IPS-18a (cell line): ENCODE measurements at regions not wholly inside any gene's neighbourhood (a gene's known extent, or its start where the extent isn't known, plus 50 kb on each side); places are given as distances from the start of the nearest gene placed in this dataset.

ENCODE experiments used
- H3K27ac ChIP-seq: one replicate; pipeline ENCODE4 v1.5.1; 2013; ENCODE audit warnings: low read length
- H3K27me3 ChIP-seq: one replicate; pipeline ENCODE4 v1.6.1; 2013; ENCODE audit warnings: mild to moderate bottlenecking, low read length; ENCODE audit not compliant: control insufficient read depth, insufficient read depth
- H3K36me3 ChIP-seq: one replicate; pipeline ENCODE4 v1.6.1; 2013; ENCODE audit warnings: low read depth, low read length; ENCODE audit not compliant: control insufficient read depth
- H3K4me1 ChIP-seq: one replicate; pipeline ENCODE4 v1.6.1; 2013; ENCODE audit warnings: low read depth, low read length; ENCODE audit not compliant: control insufficient read depth
- H3K4me3 ChIP-seq: one replicate; pipeline ENCODE4 v1.5.1; 2013; ENCODE audit warnings: low read length
- H3K9ac ChIP-seq: one replicate; pipeline ENCODE4 v1.6.1; 2013; ENCODE audit warnings: mild to moderate bottlenecking, low read length, moderate library complexity
- H3K9me3 ChIP-seq: one replicate; pipeline ENCODE4 v1.6.1; 2013; ENCODE audit warnings: low read depth, low read length; ENCODE audit not compliant: control insufficient read depth

DNA sequence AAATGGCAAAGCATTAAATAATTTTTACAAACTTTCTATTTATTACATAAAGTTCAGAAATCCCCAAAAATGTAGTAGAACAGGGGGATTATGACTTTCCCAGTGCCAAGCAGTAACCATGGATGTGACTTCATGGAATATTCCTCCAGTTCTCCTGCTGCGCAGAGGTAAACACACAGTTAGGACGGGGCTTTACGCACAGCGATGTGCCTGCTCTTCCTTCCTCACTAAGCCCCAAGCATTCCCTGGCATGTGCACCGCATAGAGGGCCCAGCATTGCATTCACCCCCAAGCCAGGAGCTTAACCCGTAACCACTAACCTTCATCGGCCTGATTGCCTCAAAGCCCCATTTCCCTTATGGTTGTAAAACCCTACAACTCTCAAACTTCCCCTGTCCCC lies 471.7 kb downstream of the SOX11 start:
- Histone ChIP-seq H3K9ac (no peak overlapping the region), H3K9me3 (no peaks in the 10 kb centered on the region), H3K4me3 (no peak overlapping the region), H3K27ac (no peak overlapping the region), H3K36me3 (no peaks in the 10 kb centered on the region), H3K27me3 (no peaks in the 10 kb centered on the region), H3K4me1 (peaks cover 16% of the 10 kb centered on the region)

DNA sequence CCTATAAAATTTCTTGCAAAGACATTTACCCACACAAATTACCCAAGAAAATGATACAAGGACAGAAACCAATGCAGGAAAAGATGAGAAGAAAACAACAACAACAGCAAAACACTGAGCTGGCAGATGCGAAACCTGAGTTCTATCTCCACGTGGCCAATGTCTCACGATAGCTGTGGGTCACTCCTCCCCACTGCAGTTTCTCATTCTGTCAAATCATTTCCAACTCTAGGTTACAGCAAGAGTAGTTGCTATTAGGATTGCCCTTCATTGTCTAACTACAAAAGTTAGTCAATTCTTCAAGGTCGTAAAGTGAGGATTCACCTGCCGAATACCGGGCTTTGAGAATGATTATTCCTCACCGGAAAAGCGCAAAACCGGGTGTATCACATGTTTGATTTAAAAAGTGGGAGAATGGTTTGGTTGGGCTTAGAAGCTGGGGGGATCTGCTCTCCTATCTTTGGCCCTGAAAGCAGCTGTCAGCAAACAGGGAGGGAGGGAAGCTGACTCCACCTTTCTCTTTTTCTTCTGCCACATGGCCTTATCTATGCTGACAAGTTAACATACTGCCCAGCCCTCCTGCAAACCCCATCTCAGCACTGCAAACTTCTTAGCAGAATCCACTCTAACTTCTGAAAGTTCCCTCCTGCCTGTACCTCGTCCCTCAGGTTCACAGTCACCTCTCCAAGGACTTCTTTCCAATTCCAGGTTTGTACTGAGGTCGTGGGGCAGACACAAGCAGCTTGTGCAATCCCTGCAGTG lies 473.0 kb downstream of the SOX11 start:
- H3K27ac ChIP-seq, result no peak overlapping the region
- no peak overlapping the region for H3K4me3 ChIP-seq
- H3K36me3 ChIP-seq, result no peaks in the 10 kb centered on the region
- H3K27me3 ChIP-seq, result no peaks in the 10 kb centered on the region
- H3K4me1 ChIP-seq, result peaks cover 7% of the 10 kb centered on the region
- no peaks in the 10 kb centered on the region for H3K9me3 ChIP-seq
- no peak overlapping the region for H3K9ac ChIP-seq

DNA sequence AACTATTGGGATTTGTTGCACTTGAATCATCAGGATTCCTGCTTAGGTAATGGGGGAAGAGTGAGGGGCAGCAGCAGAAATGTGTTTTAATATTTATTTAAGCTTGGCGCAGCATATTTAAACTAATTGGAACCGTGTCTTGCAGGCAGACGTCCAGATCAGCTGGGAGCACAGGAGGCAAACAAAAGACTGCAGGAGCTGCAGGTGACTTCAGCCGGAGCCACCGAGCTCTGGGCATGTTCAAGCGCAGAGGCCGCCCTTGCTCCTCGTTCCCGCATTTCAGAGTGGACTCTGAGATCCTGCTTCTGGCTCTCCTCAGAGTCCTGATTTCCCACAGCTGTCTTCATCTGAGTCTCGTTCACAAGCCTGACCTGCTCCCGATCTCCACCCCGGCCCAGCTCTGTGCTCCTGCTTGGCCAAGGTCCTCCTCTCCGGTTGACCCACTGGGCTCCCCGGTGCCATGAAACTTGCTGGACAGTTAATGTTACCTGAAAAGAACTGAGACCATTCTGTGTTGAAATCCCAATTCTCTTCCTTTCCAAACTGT lies 475.5 kb downstream of the SOX11 start:
- no peak overlapping the region for H3K4me3 ChIP-seq
- no peaks in the 10 kb centered on the region for H3K36me3 ChIP-seq
- no peaks in the 10 kb centered on the region for H3K27me3 ChIP-seq
- peaks cover 3% of the 10 kb centered on the region for H3K4me1 ChIP-seq
- H3K9ac ChIP-seq, result no peak overlapping the region
- H3K27ac ChIP-seq, result no peak overlapping the region
- no peaks in the 10 kb centered on the region for H3K9me3 ChIP-seq

DNA sequence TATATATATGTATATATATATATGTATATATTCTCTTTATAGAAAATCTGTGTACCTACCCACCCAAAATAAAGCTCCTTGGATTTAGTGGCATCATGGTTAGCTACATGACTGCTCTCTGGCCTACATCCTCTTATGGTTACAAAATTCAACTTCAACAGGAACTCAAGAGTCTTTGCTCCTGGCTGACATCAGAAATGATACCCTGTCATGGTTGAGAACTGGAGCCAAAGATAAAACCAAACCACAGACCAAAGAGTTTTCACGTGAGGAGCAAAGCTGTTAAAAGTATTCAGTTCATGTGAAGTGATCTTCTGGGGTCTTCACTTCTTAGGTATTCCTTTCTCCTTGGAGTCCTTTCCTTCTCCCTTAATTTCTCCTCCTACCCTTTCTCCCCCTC lies 476.3 kb downstream of the SOX11 start:
- Histone ChIP-seq H3K27me3 (no peaks in the 10 kb centered on the region), H3K27ac (no peak overlapping the region), H3K9ac (no peak overlapping the region), H3K9me3 (no peaks in the 10 kb centered on the region), H3K36me3 (no peaks in the 10 kb centered on the region), H3K4me1 (peaks cover 3% of the 10 kb centered on the region), H3K4me3 (no peak overlapping the region)

DNA sequence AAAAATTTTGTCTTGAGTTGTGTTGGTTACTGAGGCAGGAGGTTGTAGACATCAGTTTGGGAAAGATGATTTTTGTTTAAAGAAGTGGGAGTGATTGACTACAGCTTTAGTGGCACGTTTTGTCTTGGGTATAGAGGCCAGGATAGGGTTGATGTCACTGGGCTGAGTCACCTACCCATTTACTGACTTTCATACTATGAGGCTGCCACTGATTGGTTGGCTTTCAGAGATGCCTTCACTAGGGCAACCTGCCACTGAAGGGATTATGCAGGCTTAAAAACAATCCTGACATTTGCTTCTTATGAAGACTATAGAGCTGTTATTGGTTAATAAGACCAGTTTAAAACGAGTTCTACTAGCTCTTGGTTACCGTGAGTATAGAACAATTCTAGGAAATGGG lies 479.1 kb downstream of the SOX11 start:
- Histone ChIP-seq H3K9me3 (no peaks in the 10 kb centered on the region), H3K27me3 (no peaks in the 10 kb centered on the region), H3K4me1 (no peaks in the 10 kb centered on the region), H3K9ac (no peak overlapping the region), H3K27ac (no peak overlapping the region), H3K4me3 (no peak overlapping the region), H3K36me3 (no peaks in the 10 kb centered on the region)

DNA sequence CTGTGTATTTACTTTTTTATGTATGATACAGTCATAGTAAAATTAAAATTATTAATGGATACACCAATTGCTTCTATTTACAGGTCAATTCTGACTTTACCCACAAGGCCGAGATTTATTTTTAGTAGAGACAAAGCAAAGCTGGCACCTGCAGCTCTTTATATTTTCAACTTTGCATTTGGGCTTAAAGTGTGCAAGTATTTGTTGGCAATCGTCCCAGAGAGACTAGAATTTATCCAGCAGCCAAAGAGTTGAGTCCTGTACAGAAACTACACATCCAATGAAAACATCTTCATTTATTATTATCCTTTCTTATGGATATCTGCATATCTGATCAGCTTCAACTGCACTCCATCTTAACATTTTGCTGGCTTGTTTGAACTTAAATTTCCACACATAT lies 485.6 kb downstream of the SOX11 start:
- Histone ChIP-seq H3K27me3 (no peaks in the 10 kb centered on the region), H3K9ac (no peak overlapping the region), H3K4me1 (no peaks in the 10 kb centered on the region), H3K27ac (no peak overlapping the region), H3K9me3 (no peaks in the 10 kb centered on the region), H3K36me3 (no peaks in the 10 kb centered on the region), H3K4me3 (no peak overlapping the region)

DNA sequence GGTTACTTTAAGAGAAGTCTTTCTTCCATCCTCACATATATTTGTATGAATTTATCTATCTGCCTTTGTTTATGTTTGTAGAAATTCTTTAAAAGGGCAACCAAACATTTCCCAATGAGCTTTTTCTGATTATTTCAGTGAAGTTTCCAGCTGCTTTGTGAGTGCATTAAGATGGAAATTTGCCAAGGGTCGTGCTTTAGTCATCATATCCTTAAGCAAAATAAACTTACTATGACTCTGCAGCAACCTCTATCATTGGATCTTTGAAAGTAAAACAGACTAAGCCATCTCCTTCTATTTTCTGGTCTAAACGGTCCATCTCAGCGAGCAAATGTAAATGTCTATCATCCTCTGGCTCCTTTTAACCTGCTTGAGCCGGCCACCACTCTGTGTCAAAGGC lies 489.3 kb downstream of the SOX11 start:
- Histone ChIP-seq H3K4me3 (no peak overlapping the region), H3K9ac (no peak overlapping the region), H3K27ac (no peak overlapping the region), H3K27me3 (no peaks in the 10 kb centered on the region), H3K9me3 (no peaks in the 10 kb centered on the region), H3K4me1 (no peaks in the 10 kb centered on the region), H3K36me3 (no peaks in the 10 kb centered on the region)

DNA sequence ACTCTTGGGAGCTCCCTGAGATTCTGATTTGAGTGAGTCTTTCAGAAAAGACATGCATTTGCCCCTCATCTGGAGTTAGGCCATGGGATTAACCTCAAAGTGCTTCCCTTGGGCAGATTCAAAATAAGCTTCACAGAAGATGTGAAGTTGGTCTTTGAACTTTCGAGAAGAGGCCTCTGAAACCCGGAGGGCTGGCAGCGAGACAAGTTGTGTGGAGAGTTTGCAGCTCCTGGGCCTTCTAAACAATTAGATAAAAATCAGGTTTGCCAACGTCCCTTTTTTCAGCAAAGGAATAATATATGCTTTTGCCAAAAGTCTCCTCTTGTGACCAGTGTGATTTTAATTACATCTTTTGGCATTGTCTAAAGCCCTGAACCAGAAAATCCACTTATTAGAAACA lies 489.7 kb downstream of the SOX11 start:
- Histone ChIP-seq H3K27me3 (no peaks in the 10 kb centered on the region), H3K36me3 (no peaks in the 10 kb centered on the region), H3K9me3 (no peaks in the 10 kb centered on the region), H3K9ac (no peak overlapping the region), H3K4me3 (no peak overlapping the region), H3K4me1 (peaks cover under 1% of the 10 kb centered on the region), H3K27ac (no peak overlapping the region)

DNA sequence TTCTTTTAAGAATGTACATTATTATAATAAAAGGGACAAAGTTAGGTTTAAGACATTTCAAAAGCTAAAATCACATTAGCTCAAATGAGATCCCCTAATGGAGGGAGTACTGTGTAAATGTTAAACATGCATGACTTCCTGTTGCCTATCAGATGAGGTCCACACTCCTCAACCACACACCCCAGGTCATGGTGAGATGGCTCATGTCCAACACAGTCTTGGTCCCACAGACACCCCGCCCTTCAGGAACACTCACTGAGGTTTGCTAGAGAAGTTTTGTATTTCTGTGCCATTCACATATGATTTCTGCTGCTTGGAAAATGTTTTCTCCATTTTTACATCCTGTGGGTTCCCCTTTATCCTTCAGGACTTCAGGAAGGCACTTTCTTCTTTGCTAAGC lies 491.0 kb downstream of the SOX11 start:
- H3K27ac ChIP-seq, result no peak overlapping the region
- peaks cover 3% of the 10 kb centered on the region for H3K4me1 ChIP-seq
- no peak overlapping the region for H3K4me3 ChIP-seq
- no peaks in the 10 kb centered on the region for H3K36me3 ChIP-seq
- no peaks in the 10 kb centered on the region for H3K27me3 ChIP-seq
- no peaks in the 10 kb centered on the region for H3K9me3 ChIP-seq
- no peak overlapping the region for H3K9ac ChIP-seq

DNA sequence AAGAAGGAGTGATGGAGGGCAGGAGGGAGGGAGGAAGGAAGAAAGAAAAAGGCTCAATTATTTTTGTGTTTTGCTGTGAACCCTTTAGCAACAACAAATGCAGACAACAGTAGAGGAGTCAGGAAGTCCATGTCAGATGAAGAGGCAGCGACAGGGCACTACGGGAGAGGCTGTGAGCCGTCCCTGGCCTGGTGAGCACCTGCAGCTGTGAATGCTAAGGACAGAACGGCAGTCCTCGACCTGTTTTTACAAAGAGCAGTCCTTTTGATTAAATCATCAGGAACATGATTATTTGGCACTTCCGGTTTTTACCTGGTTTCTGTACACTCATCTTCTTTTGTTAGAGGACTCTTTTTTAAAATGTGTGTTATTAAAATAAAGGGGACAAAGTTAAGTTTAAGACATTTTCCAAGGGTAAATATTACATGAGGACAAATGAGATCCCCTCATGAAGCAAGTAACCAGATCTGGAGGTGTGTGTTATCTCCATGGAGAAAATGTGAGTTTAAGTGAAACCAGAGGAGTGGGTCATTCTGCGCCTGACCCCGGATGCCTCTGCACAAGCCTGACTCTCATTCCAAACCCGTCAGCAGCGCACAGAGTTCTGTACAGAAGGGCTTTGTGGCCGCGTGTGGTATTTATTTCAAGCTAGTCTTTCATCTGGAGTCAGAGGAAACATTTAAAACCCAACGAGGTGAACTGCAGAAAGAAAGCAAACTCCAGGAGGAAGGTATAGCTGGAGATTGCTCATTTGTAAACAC lies 492.5 kb downstream of the SOX11 start:
- H3K9me3 ChIP-seq, result no peaks in the 10 kb centered on the region
- no peak overlapping the region for H3K4me3 ChIP-seq
- peaks cover 3% of the 10 kb centered on the region for H3K4me1 ChIP-seq
- H3K9ac ChIP-seq, result no peak overlapping the region
- H3K27ac ChIP-seq, result no peak overlapping the region
- no peaks in the 10 kb centered on the region for H3K27me3 ChIP-seq
- H3K36me3 ChIP-seq, result no peaks in the 10 kb centered on the region

DNA sequence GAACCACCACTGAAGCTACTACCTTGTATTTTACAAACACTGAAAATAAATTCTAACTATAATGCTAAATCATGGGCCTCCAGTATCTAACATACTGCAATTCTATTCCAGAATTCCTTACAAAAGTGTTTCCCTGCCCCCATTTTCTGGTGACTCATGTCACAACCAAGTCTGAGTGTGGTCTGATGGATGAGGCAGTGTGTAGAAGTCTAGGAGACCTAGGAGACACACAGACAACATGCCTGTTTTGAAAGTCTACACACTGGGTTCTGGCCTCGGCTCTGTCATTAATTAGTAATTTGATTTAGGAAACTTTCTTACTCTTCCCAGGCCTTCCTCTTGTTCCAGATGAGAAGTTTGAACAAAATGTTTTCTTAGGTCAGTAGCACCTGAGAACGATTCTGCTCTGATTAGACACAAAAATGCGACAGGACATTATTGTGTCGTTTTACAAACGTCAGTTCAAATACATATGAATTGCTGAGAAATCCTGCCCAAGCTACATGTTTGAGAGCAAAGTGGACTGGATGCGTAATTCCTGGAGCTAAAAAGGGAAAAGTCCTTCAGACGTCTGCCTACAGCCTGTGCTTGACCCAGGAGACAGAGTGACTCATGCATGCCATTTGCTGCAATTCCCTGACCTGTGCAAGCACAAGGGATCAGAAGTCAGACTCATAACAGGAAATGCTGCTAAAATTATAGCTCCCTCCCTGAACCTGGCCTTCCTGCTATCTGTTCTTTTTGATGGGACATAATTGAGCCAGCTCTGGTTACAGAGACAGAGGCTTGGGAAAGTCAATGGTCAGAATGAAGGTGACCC lies 494.4 kb downstream of the SOX11 start:
- Histone ChIP-seq H3K4me1 (peaks cover 3% of the 10 kb centered on the region), H3K36me3 (no peaks in the 10 kb centered on the region), H3K9ac (no peak overlapping the region), H3K27me3 (no peaks in the 10 kb centered on the region), H3K27ac (no peak overlapping the region), H3K9me3 (no peaks in the 10 kb centered on the region), H3K4me3 (no peak overlapping the region)
